HG03045 (cell line): ENCODE measurements at regions not wholly inside any gene's neighbourhood (a gene's known extent, or its start where the extent isn't known, plus 50 kb on each side); places are given as distances from the start of the nearest gene placed in this dataset.

ENCODE experiments used
- ATAC-seq: cut with Tn5 transposase; IDR thresholded peaks from one replicate; pipeline ENCODE4 v1.9.1; 2021; ENCODE audit warnings: mild to moderate bottlenecking, moderate library complexity; ENCODE audit not compliant: unreplicated experiment

- ATAC-seq, result no peak
Measured at GRCh38 chr2:137729305-137729704, 235.0 kb upstream of the HNMT start.

- ATAC-seq, result no peak
Measured at GRCh38 chr2:137737559-137737958, 226.7 kb upstream of the HNMT start.

- no peak for ATAC-seq
Measured at GRCh38 chr2:137741784-137742362, 222.4 kb upstream of the HNMT start.

DNA sequence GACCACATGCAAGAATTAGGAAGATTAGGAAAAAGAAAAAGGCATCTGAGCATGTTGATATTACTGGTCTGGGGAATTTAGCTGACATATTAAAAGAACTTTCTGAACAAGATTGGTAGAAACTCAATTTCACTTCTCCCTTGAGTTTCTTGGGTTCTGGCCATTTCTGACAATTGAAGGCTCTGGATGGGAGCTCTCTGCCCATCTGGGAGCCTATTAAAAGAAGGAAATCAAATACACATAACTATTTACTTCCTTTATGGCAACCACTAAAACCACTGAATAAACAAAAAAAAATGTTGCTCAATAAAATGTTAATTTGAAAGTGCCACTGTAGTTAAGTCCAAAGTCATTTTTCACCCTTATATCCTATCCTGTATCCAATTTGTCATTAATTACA lies 216.8 kb upstream of the HNMT start:
- ATAC-seq, result no peak

- ATAC-seq, result no peak
Measured at GRCh38 chr2:137748533-137748932, 215.7 kb upstream of the HNMT start.

DNA sequence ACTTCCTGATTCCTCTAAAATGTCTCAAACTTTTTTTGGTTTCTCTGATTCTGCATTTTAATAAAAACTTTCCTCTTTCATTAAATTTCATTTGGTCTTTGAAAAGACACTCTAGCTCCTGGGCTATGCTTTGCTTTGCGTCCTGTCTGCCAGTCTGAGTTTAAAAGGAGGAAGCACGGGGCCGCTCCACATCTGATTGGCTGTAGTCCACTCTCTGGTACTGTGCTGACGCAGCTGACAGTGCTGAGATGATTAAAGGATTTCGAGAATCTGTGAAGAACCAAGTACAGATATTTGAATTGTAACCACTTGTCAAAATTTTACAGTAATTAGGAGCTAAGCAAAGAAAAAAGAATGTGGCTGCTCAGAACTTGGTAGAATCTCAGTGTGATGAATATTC lies 199.6 kb upstream of the HNMT start:
- ATAC-seq, result no peak

DNA sequence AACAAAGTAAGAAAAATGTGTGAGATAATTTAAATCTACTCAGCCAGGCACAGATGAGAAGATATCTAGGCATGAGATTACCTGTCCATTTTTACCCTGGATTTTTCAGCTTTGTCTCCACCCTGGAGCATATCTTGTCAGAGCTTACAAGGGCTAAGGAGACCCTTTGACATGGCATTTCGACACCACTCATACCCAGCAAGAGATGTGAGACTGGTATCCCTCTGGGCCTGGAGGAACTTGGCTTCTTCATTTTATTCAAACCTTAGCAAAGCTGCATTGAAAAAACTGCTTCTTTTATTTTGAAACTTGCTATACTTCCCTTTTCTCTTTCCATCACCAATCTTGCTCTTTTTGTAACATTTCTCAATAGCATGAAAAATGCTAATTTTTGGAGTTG lies 194.9 kb upstream of the HNMT start:
- ATAC-seq, result no peak

GRCh38 chr2:137770166-137770565 lies 194.1 kb upstream of the HNMT start:
- ATAC-seq, result no peak

DNA sequence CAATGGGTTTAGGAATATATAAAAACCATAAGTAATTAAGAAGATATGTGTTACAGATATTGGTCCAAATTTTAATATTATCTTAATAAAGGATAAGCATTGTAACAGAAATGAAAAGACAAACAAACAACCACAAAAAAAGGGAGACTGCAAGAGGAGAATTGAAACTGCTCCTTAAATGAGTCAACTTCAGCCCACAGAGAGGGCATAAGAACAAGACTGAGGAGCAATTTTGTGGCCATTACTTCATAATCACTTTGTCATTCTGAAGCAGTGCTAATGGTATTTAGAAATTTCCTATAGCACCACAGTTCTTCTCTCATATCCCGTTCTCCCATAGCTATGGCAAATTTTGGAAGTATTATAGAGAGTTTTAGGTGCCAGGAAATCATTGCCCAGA lies 193.2 kb upstream of the HNMT start:
- ATAC-seq, result no peak

DNA sequence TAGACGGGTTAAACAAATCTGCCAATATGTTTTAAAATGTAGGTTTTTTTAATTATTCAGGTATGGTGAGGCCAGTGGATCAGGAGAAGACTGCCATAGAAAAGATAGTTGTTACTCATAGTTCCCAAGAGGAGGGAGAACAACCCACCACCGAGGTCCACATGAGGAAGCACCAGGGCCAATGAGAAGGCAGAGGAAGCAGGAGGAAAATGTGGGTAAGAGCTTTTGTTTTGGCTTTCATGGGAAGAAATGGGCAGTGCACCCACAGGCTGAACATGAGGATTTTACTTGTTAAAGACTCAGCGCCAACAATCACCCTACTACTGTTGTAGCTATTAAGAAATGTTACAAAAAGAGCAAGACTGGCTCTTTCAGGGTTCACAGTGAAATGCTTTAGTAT lies 191.8 kb upstream of the HNMT start:
- ATAC-seq, result no peak

- ATAC-seq, result no peak
Measured at GRCh38 chr2:137775529-137775928, 188.7 kb upstream of the HNMT start.

GRCh38 chr2:137776697-137777096 lies 187.6 kb upstream of the HNMT start:
- no peak for ATAC-seq

GRCh38 chr2:137797641-137798040 lies 166.6 kb upstream of the HNMT start:
- ATAC-seq, result no peak

- no peak for ATAC-seq
Measured at GRCh38 chr2:137799600-137799999, 164.7 kb upstream of the HNMT start.

GRCh38 chr2:137800386-137800785 lies 163.9 kb upstream of the HNMT start:
- no peak for ATAC-seq

- no peak for ATAC-seq
Measured at GRCh38 chr2:137801228-137801627, 163.0 kb upstream of the HNMT start.

- ATAC-seq, result no peak
Measured at GRCh38 chr2:137802038-137802437, 162.2 kb upstream of the HNMT start.

GRCh38 chr2:137806068-137806805 lies 158.0 kb upstream of the HNMT start:
- no peak for ATAC-seq

DNA sequence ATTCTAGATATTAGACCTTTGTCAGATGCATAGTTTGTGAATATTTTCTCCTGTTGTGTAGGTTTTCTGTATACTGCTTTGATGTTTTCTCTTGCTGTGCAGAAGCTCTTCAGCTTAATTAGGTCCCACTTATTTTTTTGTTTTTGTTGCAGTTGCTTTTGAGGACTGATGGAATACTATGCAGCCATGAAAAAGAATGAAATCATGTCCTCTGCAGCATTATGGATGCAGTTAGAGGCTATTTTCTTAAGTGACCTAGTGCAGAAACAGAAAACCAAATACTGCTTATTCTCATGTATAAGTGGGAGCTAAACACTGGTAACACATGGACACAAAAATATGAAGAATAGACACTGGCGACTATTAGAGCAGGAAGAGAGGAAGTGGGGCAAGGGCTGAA lies 155.0 kb upstream of the HNMT start:
- ATAC-seq, result no peak

DNA sequence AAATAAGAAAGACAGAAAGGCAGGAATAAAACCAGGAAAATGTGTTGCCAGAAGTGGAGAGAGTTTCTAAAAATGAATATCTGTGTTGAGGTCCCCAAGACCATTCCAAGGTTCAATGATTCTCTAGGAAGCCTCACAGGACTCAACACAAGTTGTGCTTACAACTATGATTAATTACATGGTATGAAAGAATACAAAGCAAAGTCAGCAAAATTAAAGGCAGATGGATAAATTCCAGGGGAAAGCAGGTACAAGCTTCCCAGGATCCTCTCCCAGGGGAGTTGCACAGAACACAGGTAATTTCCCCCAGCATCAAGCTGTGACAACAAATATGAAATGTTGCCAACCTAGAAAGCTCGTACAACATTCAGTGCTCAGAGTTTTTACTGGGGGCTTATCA lies 154.4 kb upstream of the HNMT start:
- ATAC-seq, result no peak

DNA sequence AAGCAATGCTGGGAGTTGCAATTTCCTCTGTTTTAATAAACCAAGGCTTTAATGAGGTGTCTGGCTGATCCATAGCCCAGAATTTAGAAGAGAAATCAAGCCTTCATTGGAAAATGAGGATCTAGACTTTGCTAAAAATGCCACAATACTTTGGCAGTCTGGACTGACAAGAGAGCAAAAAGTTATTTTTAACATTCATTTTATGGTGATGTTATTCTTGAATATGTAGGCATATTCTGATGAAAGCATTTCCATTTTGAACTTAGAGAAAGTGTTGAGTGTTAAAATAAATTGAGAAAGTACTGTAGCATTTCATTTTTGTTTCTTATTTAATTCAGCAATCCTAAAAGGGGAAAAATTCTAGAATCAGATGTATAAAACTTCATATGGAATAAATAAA lies 151.8 kb upstream of the HNMT start:
- no peak for ATAC-seq

DNA sequence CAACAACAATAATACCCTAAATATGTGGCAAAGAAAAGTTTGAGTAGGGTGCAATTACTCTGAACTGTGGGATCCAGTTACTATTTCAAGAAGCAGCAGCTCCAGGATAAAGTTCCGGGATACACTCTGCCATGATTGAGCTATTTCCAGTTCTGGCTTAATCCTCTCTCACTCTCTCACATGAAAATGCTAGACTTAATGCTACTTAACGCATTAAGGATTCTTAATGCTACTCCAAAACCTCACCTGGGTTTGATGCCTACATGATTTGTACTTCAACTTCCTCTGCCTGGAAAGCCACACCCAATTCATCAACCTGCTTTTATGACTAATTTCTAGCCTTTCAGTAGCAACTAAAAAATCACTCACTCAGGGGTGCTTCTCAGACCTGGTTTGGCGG lies 151.1 kb upstream of the HNMT start:
- no peak for ATAC-seq

DNA sequence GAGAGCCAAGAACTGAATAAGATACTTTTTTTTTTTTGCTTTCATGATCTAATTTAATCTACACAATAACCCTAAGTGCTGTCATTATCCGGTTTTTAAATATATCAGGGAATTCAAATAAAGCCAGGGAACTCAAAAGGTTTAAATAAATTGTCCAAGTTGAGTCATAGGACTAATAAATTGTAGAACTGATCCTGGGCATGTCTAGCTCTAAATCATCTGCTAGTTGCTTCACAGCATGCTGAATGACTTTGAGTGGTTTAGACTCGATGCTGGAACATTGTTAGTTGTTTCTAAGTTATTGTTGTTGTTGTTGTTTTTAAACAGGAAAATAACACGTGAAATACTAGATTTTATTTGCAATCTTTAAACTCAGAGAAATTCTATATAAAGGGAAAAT lies 147.2 kb upstream of the HNMT start:
- ATAC-seq, result no peak
